ENCODE measurements at regions not wholly inside any gene's neighbourhood (a gene's known extent, or its start where the extent isn't known, plus 50 kb on each side); places are given as distances from the start of the nearest gene placed in this dataset.

DNA sequence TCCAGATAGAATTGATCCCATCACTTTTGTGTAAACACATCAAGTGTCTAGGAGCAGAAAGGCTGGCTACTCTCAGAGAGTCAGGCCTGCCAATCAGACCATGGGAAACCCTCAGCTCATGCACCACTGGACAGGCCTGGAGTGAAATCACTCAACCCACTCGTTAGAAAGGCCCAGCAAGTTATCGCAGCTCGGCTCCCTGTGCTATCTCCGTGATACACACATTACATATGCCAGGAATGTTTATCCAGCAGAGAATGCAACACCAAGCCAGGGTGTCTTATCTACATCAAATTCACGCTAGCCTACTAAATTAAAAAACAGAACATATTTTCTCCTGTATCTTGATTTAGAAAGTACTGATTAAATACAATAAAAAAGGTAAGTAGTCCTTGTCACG is 232.4 kb upstream of the FOXQ1 start:
- Histone ChIP-seq H3K4me1 (ENCODE audit: control insufficient read depth in 1 of 2, insufficient read depth in 2 of 2, low read length in 2 of 2) (no peaks in the 10 kb centered on the region), H3K79me2 (ENCODE audit: insufficient read depth, low read length) (no peaks in the 10 kb centered on the region), H2AFZ (ENCODE audit: insufficient read depth, low read depth, low read length, poor library complexity, severe bottlenecking) (no peak overlapping the region), H3K36me3 (replicated peaks in 1 of 2; ENCODE audit: control insufficient read depth in 1 of 2, insufficient read depth in 2 of 2, low read length in 2 of 2) (no peaks in the 10 kb centered on the region), H3K9me3 (replicated peaks in 1 of 2; ENCODE audit: control insufficient read depth in 1 of 2, insufficient read depth in 1 of 2, low read length in 2 of 2) (no peaks in the 10 kb centered on the region), H4K20me1 (ENCODE audit: insufficient read depth, low read length) (no peaks in the 10 kb centered on the region), H3K27me3 (ENCODE audit: control insufficient read depth in 2 of 2, insufficient read depth in 2 of 2, low read length in 2 of 2) (no peaks in the 10 kb centered on the region), H3K27ac (ENCODE audit: low read depth in 1 of 2, low read length in 2 of 2) (no peak overlapping the region), H3K9ac (ENCODE audit: insufficient read depth, low read length, poor library complexity, severe bottlenecking) (no peak overlapping the region), H3K4me3 (replicated peaks in 1 of 3; ENCODE audit: low read depth in 2 of 3, low read length in 3 of 3) (no peak overlapping the region), H3K4me2 (replicated peaks; ENCODE audit: extremely low read depth, low read length, poor library complexity, severe bottlenecking) (no peak overlapping the region)
- Mint-ChIP-seq H3K9me3 (peaks cover 0 to 2% (median 0%) of the 10 kb centered on the region in 7 donors), H3K36me3 (no peaks in the 10 kb centered on the region), H3K27ac (no peak overlapping the region), H3K4me1 (no peaks in the 10 kb centered on the region), H3K27me3 (ENCODE audit: low read depth in 3 of 3) (peaks cover 0 to 8% (median 0%) of the 10 kb centered on the region in 3 donors), H3K4me3 (no peak overlapping the region)
- intact Hi-C loops (cut with micrococcal nuclease) = no loop called here
- DNase-seq = no peak
- 90% methylated on average over 4 of the region's 6 CpGs for WGBS (ENCODE audit: insufficient coverage)
- TF ChIP-seq, protein P1, sequence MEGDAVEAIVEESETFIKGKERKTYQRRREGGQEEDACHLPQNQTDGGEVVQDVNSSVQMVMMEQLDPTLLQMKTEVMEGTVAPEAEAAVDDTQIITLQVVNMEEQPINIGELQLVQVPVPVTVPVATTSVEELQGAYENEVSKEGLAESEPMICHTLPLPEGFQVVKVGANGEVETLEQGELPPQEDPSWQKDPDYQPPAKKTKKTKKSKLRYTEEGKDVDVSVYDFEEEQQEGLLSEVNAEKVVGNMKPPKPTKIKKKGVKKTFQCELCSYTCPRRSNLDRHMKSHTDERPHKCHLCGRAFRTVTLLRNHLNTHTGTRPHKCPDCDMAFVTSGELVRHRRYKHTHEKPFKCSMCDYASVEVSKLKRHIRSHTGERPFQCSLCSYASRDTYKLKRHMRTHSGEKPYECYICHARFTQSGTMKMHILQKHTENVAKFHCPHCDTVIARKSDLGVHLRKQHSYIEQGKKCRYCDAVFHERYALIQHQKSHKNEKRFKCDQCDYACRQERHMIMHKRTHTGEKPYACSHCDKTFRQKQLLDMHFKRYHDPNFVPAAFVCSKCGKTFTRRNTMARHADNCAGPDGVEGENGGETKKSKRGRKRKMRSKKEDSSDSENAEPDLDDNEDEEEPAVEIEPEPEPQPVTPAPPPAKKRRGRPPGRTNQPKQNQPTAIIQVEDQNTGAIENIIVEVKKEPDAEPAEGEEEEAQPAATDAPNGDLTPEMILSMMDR (IDR thresholded peaks at IDR 0.05) = no peak

DNA sequence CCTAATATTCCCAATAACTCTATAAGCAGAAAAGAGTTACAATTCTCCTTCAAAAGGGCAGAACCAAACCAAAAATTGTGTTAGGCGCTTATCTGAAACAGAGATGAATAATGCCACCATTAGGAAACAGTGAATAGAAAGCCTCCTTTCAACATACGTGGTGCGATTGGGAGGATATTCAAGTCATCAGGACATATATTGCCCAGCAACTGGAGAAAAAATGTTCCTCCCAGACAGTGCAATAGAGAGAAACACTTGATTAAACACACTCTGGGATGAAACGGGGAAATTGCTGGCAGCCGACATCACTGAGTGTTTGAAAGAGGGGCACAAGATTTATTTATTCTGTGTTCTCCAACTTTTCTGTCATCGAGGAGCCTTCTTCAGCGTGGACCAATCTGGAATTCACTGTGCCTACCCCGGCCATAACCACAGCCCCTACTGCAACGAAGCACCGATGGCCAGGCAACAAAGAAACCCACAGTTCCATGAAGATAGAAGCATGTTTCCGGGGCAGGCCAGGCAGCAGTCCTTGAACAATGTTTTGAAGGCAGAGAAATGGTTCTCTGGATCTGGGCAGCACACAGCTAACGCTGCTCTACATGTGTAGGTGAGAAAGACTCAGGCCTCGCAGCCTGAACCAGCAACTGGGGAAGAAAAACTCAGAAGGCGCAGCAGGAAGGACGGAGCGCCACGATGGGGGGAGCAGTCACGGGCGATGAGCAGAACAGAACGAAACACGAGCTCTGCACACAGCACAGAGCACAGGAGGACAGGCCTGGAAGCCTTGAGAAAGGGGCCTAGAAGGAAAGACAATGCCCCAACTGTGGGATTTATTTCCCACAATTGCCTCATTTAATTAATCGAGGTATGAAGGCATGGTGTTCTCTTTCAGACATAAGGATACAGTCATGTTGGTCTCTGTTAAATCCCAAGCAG is 234.2 kb upstream of the FOXQ1 start:
- no peak overlapping the region for H3K4me3 Mint-ChIP-seq
- Histone ChIP-seq H3K27me3 (ENCODE audit: control insufficient read depth in 2 of 2, insufficient read depth in 2 of 2, low read length in 2 of 2) (no peaks in the 10 kb centered on the region), H3K27ac (ENCODE audit: low read depth in 1 of 2, low read length in 2 of 2) (no peak overlapping the region), H3K36me3 (replicated peaks in 1 of 2; ENCODE audit: control insufficient read depth in 1 of 2, insufficient read depth in 2 of 2, low read length in 2 of 2) (no peaks in the 10 kb centered on the region), H3K9me3 (replicated peaks in 1 of 2; ENCODE audit: control insufficient read depth in 1 of 2, insufficient read depth in 1 of 2, low read length in 2 of 2) (no peaks in the 10 kb centered on the region), H3K4me3 (replicated peaks in 1 of 3; ENCODE audit: low read depth in 2 of 3, low read length in 3 of 3) (no peak overlapping the region), H3K79me2 (ENCODE audit: insufficient read depth, low read length) (no peaks in the 10 kb centered on the region), H3K4me2 (replicated peaks; ENCODE audit: extremely low read depth, low read length, poor library complexity, severe bottlenecking) (no peak overlapping the region), H4K20me1 (ENCODE audit: insufficient read depth, low read length) (no peaks in the 10 kb centered on the region), H3K9ac (ENCODE audit: insufficient read depth, low read length, poor library complexity, severe bottlenecking) (no peak overlapping the region), H2AFZ (ENCODE audit: insufficient read depth, low read depth, low read length, poor library complexity, severe bottlenecking) (no peak overlapping the region), H3K4me1 (ENCODE audit: control insufficient read depth in 1 of 2, insufficient read depth in 2 of 2, low read length in 2 of 2) (no peaks in the 10 kb centered on the region)
- H3K9me3 Mint-ChIP-seq = peaks cover 0 to 2% (median 0%) of the 10 kb centered on the region in 7 donors
- H3K27ac Mint-ChIP-seq = no peak overlapping the region
- intact Hi-C loops (cut with micrococcal nuclease) = no loop called here
- H3K36me3 Mint-ChIP-seq = no peaks in the 10 kb centered on the region
- TF ChIP-seq, protein P1 (IDR thresholded peaks at IDR 0.05) = no peak
- no peaks in the 10 kb centered on the region for H3K4me1 Mint-ChIP-seq
- H3K27me3 Mint-ChIP-seq (ENCODE audit: low read depth in 3 of 3) = peaks cover 0 to 8% (median 2%) of the 10 kb centered on the region in 3 donors
- WGBS (ENCODE audit: insufficient coverage) = 87% methylated on average over 17 of the region's 22 CpGs
- no peak for DNase-seq
